Mucosa of stomach (tissue), 1 donor: ENCODE measurements at regions not wholly inside any gene's neighbourhood (a gene's known extent, or its start where the extent isn't known, plus 50 kb on each side); places are given as distances from the start of the nearest gene placed in this dataset.

Experiments
- H3K27me3 ChIP-seq: one replicate; pipeline ENCODE4 v1.7.0; 2013; ENCODE audit warnings: mild to moderate bottlenecking, low read length; ENCODE audit not compliant: control insufficient read depth, insufficient read depth
- H3K36me3 ChIP-seq: one replicate; pipeline ENCODE4 v1.7.0; 2013; ENCODE audit warnings: low read length; ENCODE audit not compliant: control insufficient read depth, insufficient read depth
- H3K4me1 ChIP-seq: one replicate; pipeline ENCODE4 v1.7.0; 2013; ENCODE audit warnings: mild to moderate bottlenecking, low read length; ENCODE audit not compliant: control insufficient read depth, insufficient read depth
- H3K4me3 ChIP-seq: one replicate; pipeline ENCODE4 v1.7.0; 2013; ENCODE audit warnings: low read length
- H3K9ac ChIP-seq: one replicate; pipeline ENCODE4 v1.7.0; 2013; ENCODE audit warnings: mild to moderate bottlenecking, low read length, moderate library complexity
- H3K9me3 ChIP-seq: one replicate; pipeline ENCODE4 v1.7.0; 2013; ENCODE audit warnings: mild to moderate bottlenecking, low read length, moderate library complexity; ENCODE audit not compliant: control insufficient read depth
- donor health status: Pancreatic carcinoma.

DNA sequence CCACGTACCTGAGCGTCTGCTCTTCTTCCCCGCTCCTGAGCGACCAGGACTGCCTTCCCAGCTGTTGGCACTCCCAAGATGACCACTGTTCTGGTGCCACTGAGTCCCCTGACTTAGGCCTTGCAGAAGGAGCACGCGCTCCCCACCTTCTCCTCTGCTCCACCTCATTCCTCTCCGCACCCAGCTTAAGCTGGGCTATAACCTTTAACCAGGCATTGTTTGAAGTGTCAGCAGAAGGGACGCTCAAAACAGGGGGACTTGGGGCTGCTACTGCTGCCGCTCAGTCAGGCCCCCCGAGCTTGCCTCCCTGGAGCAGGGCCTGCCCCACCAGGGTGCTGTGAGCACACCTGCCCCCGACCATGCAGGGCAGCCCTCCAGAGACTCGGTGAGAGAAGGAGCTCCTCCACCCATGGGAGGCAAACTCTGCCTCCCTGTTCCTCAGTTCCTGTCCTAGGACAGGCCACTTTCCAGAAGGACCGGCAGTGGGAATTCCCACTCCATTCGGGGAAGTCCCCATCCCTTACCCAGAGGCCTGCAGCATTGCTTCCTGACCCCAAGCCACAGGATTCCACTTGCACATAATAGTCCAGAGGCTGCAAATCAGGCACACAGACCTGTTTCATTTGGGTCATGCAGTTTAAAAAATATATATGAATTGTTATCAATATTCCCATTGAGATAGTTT is 99.7 kb upstream of the ENPP6 start:
- H3K27me3 ChIP-seq: no peaks in the 10 kb centered on the region
- no peaks in the 10 kb centered on the region for H3K36me3 ChIP-seq
- H3K9ac ChIP-seq: no peak overlapping the region
- H3K4me3 ChIP-seq: no peak overlapping the region
- H3K4me1 ChIP-seq: no peaks in the 10 kb centered on the region
- no peaks in the 10 kb centered on the region for H3K9me3 ChIP-seq

DNA sequence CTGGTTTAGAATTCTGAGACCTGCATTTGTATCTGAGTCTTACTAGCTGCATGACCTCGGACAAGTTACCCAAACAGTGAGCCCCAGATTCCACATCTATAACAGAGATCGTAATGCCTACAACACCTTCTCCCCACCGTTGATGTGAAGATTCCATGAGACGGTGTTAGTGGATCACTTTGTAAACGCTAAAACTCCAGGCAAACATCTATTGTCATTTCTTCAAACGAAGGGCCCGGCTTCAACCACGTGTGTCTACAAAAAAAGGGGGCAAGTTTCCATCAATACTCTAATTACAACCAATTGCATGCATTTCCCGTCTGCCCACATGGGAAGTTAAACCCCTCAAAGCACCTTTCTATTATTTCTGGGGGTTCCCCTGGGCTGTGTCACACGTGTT is 99.1 kb upstream of the ENPP6 start:
- H3K36me3 ChIP-seq: no peaks in the 10 kb centered on the region
- no peak overlapping the region for H3K4me3 ChIP-seq
- no peaks in the 10 kb centered on the region for H3K27me3 ChIP-seq

DNA sequence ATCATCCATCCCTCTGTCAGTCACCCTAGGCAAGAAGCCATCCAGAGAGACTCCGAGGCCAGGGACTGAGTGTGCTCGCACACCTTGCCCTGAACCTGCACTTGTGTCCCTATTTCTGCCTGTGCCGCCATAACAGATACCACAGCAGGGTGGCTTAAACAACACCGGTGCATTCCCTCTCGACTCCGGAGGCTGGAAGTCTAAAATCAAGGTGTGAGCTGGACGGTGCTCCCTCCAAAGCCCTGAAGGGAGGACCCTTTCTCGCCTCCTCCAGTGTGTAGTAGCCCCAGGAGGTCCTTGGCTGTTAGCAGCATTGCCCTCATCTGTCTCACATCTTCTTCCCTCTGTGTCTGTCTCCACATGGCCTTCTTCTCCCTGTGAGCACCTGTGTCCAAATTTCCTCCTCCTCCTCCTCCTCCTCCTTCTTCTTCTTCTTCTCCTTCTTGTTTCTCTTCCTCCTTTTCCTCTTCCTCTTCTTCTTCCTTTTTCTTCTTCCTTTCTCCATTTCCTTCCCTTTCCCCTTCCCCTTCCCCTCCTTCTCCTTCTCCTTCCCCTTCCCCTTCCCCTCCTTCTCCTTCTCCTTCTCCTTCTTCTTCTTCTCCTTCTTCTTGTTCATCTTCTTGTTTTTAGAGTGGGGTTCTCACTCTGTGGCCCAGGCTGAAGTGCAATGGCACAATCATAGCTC is 98.1 kb upstream of the ENPP6 start:
- Histone ChIP-seq H3K9ac (no peak overlapping the region), H3K4me3 (no peak overlapping the region), H3K9me3 (no peaks in the 10 kb centered on the region), H3K36me3 (no peaks in the 10 kb centered on the region), H3K4me1 (peaks cover 11% of the 10 kb centered on the region), H3K27me3 (no peaks in the 10 kb centered on the region)

More for the DNA sequence above, 99.1 kb upstream of the ENPP6 start:
- Histone ChIP-seq H3K9ac (no peak overlapping the region), H3K4me1 (peaks cover under 1% of the 10 kb centered on the region), H3K9me3 (no peaks in the 10 kb centered on the region)

DNA sequence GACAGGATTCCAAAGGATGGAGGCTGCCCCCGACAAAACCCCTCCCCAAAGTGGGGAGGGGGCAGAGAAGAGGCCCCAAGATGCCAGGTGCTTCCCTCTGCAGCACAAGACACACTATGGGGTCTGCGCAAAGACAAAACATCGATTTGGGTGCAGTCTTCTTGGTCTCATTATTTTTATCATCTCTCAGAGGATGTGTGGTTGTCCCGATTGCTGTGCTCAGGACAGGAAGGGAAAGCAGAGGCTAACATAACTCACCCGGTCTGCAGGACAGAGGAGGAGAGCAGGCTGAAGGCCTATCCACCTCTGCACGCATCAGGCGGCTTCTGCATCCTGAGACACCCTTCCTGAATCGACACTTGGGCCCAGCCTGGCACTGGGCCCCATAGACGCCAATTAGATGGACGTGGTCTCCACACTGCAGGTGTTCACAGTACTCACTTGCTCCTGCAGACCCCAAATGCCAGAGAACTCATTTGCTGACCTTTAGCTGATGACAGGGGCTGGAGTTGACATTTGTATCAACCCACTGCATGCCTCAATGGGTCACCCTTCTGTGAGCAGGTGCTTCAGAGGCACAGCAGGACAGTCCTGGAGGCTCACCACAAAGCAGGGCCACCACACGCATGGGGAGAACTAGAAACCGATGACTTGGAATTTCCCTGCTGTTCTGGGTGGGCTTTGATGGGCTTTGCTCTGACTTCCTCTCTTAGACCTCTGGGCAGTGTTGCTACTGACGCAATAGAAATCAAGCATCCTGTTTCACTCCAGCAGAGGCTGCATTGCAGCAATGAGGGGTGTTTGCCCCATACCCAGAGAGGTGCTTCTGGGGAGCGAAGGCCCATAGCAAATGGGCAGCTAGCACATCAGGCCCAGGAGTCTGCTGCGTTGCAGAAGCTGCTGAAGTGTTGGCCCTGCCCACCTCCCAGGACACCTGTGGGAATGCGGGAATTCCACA is 96.3 kb upstream of the ENPP6 start:
- no peak overlapping the region for H3K9ac ChIP-seq
- H3K4me3 ChIP-seq: no peak overlapping the region
- no peaks in the 10 kb centered on the region for H3K27me3 ChIP-seq
- peaks cover 25% of the 10 kb centered on the region for H3K4me1 ChIP-seq
- H3K9me3 ChIP-seq: no peaks in the 10 kb centered on the region
- H3K36me3 ChIP-seq: no peaks in the 10 kb centered on the region

DNA sequence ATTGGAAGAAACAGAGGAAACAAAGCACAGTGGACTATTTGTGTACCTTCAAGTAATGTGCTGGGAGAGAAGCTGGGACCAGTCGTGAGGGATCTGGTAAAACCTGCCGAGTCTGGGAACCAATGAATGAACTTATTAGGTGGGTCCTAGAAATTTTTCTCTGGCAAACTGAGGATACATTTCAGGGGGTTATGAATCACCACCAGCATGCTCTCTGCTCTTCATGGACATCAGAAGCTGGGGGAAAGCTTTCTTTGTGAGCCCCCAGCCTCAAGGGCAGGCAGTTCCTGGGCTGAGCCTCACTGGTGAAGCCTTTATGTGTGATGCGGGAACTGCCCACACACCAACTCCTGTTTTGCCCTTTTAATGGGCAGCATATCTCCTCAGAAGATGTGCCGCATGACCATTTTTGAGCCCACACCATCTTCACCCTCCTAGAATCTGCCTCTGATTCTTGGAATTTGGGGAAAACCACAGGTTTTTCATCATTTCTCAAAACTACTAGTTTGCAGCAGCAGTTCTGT is 95.4 kb upstream of the ENPP6 start:
- no peaks in the 10 kb centered on the region for H3K36me3 ChIP-seq
- H3K4me3 ChIP-seq: no peak overlapping the region
- no peak overlapping the region for H3K9ac ChIP-seq
- no peaks in the 10 kb centered on the region for H3K9me3 ChIP-seq
- no peaks in the 10 kb centered on the region for H3K27me3 ChIP-seq
- peaks cover 25% of the 10 kb centered on the region for H3K4me1 ChIP-seq

DNA sequence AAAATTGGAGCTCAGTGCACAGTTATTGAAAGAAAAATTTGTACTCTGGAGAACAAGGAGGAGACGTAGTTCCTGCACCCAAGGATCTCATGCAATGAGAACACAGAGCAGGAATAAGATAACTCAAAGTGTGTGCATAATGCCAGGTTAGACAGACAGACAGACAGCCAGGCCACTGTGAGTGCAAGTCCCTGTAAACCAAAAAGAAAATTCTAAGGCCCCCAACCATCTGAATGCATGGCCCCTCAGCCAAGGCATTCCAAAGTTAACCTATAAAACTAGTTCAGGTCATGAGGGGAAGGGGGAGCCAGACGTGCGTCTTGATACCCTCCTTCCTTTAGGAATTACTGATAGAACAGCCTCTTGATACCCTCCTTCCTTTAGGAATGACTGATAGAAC is 94.5 kb upstream of the ENPP6 start:
- Histone ChIP-seq H3K4me1 (peaks cover 25% of the 10 kb centered on the region), H3K36me3 (no peaks in the 10 kb centered on the region), H3K27me3 (no peaks in the 10 kb centered on the region), H3K9ac (no peak overlapping the region), H3K4me3 (no peak overlapping the region), H3K9me3 (no peaks in the 10 kb centered on the region)

DNA sequence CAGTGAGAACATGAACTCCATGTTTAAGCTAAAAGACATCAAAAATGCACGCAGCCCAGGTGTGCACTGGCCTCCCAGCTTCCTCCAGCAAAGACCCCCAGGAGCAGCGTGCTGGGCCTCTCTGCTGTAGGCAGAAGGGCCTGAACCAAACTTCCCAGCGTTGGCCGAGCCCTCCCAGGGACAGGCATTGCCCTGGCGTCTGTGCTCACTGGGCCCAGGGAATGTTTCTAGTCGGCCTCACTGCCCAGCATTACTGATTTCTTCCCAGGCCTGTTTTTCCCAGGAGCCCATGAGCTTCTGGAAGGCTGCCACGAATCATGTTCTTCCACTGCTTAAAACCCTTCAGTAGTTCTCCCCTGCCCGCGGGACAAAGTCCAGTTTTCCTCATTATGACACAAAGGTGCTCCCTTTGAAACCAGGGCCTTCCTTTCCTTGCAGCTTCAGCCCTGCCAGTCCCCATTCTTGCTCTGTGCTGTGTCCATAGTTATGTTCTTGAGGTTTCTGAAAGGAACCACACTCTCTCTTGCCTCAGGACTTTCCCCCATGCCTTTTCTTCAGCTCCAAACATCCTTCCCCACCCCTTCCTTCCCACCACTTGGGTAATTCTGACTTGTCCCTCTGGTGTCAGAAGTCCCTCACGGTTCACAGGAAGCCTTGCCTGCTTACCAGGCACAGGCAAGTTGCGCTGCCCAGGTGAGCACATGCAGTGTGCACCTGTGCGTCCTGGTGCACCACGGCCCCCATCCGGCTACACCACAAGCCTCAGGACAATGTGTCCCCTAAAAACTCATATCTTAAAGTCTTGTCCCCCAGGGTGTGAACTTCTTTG is 93.4 kb upstream of the ENPP6 start:
- H3K9me3 ChIP-seq: no peaks in the 10 kb centered on the region
- H3K4me1 ChIP-seq: peaks cover 25% of the 10 kb centered on the region
- no peak overlapping the region for H3K4me3 ChIP-seq
- H3K27me3 ChIP-seq: no peaks in the 10 kb centered on the region
- no peak overlapping the region for H3K9ac ChIP-seq
- no peaks in the 10 kb centered on the region for H3K36me3 ChIP-seq

DNA sequence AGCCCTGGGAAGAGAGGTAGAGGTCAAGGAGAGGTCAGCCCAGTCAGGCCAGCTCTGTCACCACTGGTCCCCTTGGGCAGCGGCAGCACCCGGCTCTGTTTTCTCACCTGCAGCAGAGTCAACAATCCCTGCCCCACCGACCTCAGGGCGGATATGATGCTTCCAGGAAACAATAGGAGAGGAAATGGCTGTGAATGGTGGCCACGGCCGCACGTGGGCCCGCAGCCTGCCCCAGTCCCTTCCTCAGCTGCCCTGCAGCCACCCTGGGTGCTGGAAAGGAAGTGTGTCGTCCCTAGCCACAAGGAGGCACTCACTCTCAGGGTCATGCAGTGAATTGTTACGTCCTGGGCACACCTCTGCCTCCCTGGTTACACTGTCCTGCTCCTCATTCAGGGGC is 92.5 kb upstream of the ENPP6 start:
- no peak overlapping the region for H3K4me3 ChIP-seq
- no peaks in the 10 kb centered on the region for H3K27me3 ChIP-seq
- no peak overlapping the region for H3K9ac ChIP-seq
- peaks cover 25% of the 10 kb centered on the region for H3K4me1 ChIP-seq
- H3K9me3 ChIP-seq: no peaks in the 10 kb centered on the region
- H3K36me3 ChIP-seq: no peaks in the 10 kb centered on the region

DNA sequence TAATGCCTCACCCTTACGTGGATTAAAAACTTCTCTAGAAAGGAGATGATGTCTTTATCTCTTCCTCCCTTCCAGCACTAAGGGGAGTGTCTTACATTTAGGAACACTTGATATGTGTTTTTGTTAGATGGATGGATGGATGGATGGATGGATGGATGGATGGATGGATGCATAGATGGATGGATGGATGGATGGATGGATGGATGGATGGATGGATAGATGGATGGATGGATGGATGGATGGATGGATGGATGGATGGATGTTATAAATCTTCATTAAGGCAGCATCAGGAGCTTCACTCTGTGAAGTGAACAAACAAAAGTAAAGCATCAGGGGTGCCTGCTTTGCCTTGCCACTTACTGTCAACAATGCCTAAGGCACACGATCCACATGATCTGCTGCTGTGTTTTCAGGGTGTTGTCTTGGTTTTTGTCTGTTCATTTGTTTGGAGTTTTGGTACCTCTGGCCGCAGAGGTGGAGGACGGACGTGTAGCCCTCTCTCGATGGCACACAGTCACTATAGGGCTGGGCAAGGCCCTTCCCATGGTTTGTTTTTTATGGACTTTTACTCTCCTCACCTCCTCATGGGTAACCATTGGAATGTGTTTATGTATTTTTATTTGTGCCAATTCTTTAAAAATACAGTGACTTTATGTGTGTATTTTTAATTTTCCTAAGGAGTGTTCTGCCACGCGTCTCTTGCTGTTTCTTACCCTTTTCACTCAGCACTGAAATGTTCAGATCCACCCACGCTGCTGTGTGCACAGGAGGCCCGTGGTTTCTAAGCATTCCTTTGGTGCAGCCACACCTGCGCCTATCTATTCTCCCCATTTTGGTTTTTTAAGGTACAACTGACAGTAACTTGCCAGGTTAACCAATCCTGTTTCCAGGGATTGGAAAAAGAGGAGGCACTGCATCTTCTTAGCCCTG is 91.8 kb upstream of the ENPP6 start:
- no peak overlapping the region for H3K9ac ChIP-seq
- H3K4me3 ChIP-seq: no peak overlapping the region
- no peaks in the 10 kb centered on the region for H3K27me3 ChIP-seq
- no peaks in the 10 kb centered on the region for H3K36me3 ChIP-seq
- no peaks in the 10 kb centered on the region for H3K9me3 ChIP-seq
- peaks cover 25% of the 10 kb centered on the region for H3K4me1 ChIP-seq

DNA sequence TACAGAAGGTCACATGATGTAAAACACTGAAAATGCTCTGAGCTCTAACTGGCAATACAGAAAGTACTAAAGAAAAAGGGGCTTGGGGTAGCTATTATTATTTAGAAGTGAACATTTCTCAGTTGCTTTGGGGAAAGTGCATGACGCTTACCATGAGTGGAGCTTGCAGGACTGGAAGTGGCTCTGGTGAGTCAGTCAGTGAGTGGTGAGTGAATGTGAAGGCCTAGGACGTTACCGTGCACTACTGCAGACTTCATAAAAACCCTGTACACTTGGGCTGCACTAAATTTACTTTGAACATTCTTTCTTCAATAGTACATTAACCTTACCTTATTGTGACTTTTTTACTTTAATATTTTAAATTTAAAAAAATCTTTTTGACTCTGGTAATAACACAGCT is 89.3 kb upstream of the ENPP6 start:
- Histone ChIP-seq H3K9ac (no peak overlapping the region), H3K4me1 (peaks cover 25% of the 10 kb centered on the region), H3K36me3 (no peaks in the 10 kb centered on the region), H3K4me3 (no peak overlapping the region), H3K27me3 (no peaks in the 10 kb centered on the region), H3K9me3 (no peaks in the 10 kb centered on the region)
